ENCODE measurements at regions not wholly inside any gene's neighbourhood (a gene's known extent, or its start where the extent isn't known, plus 50 kb on each side); places are given as distances from the start of the nearest gene placed in this dataset.

DNA sequence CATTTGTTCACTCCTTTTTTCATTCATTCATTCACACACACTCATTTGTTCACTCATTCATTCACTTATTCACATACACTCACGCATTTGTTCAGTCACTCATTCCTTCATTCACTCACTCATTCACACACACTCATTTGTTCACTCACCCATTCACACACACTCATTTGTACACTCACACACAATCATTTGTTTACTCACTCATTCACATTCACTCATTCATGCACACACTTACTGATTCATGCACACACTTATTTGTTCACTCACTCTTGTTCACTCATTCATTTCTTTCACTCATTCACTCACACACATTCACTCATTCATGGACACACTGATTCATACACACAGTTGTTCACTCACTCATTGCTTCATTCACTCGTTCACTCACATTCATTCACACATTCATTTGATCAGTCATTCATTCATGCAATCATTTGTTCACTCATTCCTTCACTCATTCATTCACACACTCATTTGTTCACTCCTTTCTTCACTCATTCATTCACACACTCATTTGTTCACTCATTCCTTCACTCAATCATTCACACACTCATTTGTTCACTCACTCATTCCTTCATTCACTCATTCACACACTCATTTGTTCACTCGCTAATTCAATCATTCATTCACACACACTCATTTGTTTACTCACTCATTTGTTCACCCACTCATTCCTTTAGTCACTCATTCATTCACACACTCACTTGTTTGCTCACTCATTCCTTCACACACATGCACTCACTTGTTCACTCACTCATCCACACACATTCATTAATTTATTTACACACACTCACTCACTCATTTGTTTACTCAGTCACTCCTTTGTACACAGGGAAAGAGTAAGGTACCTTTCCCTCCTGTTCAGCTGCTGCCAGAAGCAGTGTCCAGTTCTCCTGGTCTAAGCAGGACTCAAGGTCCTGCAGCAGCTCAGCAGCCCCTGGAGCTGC, 50.7 kb upstream of the BHLHE23 start:
- TF ChIP-seq, protein P1, sequence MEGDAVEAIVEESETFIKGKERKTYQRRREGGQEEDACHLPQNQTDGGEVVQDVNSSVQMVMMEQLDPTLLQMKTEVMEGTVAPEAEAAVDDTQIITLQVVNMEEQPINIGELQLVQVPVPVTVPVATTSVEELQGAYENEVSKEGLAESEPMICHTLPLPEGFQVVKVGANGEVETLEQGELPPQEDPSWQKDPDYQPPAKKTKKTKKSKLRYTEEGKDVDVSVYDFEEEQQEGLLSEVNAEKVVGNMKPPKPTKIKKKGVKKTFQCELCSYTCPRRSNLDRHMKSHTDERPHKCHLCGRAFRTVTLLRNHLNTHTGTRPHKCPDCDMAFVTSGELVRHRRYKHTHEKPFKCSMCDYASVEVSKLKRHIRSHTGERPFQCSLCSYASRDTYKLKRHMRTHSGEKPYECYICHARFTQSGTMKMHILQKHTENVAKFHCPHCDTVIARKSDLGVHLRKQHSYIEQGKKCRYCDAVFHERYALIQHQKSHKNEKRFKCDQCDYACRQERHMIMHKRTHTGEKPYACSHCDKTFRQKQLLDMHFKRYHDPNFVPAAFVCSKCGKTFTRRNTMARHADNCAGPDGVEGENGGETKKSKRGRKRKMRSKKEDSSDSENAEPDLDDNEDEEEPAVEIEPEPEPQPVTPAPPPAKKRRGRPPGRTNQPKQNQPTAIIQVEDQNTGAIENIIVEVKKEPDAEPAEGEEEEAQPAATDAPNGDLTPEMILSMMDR (IDR thresholded peaks at IDR 0.05; ENCODE audit: extremely low read depth, missing control alignments) = no peak
- DNase-seq (ENCODE audit: low spot score) = no peak

DNA sequence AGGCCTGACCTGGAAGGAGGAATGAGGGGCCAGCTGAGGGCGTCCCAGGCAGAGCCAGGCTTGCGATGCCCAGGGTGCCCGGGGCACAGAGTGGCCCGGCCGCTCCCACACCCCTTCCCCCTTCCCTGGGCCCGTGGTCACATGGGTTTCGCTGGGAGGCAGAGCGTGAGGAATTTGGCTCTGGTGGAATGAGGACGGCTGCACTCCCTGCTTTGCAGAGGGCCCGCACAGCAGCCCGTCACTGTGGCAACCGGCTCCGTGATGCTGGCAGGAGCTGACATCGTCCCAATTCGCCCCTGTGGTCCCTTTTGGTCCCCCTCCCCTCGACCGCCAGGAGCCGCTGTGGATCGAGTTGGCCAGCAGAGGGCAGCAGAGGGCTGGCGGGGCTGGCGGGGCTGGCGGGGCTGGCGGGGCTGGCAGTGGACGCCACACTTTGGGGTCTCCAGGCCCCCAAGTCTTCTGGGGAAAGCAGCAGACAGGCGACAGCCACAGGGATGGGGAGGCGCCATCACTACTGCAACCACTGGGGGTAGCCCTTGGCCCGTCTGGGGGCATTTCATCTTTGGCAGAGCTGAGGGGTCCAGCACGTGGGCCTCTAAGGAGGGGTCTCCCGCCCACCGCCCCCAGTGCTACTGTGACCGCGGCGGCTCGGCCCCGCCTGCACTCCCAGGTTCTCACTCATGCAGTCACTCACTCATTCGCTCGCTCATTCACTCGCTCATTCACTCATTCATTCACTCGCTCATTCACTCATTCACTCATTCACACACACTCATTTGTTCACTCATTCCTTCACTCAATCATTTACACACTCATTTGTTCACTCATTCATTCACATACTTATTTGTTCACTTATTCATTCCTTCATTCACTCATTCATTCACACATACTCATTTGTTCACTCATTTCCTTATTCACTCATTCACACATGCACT, 49.7 kb upstream of the BHLHE23 start:
- DNase-seq (ENCODE audit: low spot score) = peak; percentile 82
- TF ChIP-seq, protein P1 (IDR thresholded peaks at IDR 0.05; ENCODE audit: extremely low read depth, missing control alignments) = peak; percentile 80
